Naive B cell (primary cell): ENCODE measurements at regions not wholly inside any gene's neighbourhood (a gene's known extent, or its start where the extent isn't known, plus 50 kb on each side); places are given as distances from the start of the nearest gene placed in this dataset.
"Not testable (repeated sequence)": the region's sequence is repeated elsewhere in the genome, so short reads cannot be mapped to it uniquely, and the experiment has no call there.

ENCODE experiments used
- ATAC-seq, 2 donors: fragments of 150-1000 bp; cut with Tn5 transposase; 2 replicates each; pipeline ENCODE4 v1.10.0; 2021; ENCODE audit warnings: low read depth in 2 of 2, mild to moderate bottlenecking in 2 of 2, moderate library complexity in 2 of 2
- DNase-seq: peaks from one replicate; pipeline ENCODE4 v3.0.0; 2022
- H3K27ac Mint-ChIP-seq, 6 donors: one replicate each; pipeline ENCODE4 v1.8.0; 2020 to 2022; ENCODE audit warnings: mild to moderate bottlenecking in 6 of 6, mixed read lengths in 6 of 6, moderate library complexity in 5 of 6, inconsistent platforms in 2 of 6
- H3K27me3 Mint-ChIP-seq, 3 donors: one replicate each; pipeline ENCODE4 v1.8.0; 2021 to 2022; ENCODE audit warnings: mixed read lengths in 3 of 3, mild to moderate bottlenecking in 1 of 3
- H3K36me3 Mint-ChIP-seq, 2 donors: one replicate each; pipeline ENCODE4 v1.8.0; 2020 to 2022; ENCODE audit warnings: mixed read lengths in 2 of 2, inconsistent platforms in 1 of 2, mild to moderate bottlenecking in 1 of 2
- H3K4me1 Mint-ChIP-seq, 3 donors: one replicate each; pipeline ENCODE4 v1.8.0; 2020 to 2022; ENCODE audit warnings: mixed read lengths in 3 of 3, inconsistent platforms in 1 of 3, mild to moderate bottlenecking in 1 of 3, moderate library complexity in 1 of 3
- H3K4me3 Mint-ChIP-seq, 8 donors: one replicate each; pipeline ENCODE4 v1.8.0; 2020 to 2022; ENCODE audit warnings: mild to moderate bottlenecking in 8 of 8, mixed read lengths in 8 of 8, moderate library complexity in 8 of 8, inconsistent platforms in 2 of 8
- H3K9me3 Mint-ChIP-seq, 7 donors: one replicate each; pipeline ENCODE4 v1.8.0; 2020 to 2022; ENCODE audit warnings: mixed read lengths in 7 of 7, mild to moderate bottlenecking in 5 of 7, inconsistent platforms in 2 of 7, moderate library complexity in 1 of 7

DNA sequence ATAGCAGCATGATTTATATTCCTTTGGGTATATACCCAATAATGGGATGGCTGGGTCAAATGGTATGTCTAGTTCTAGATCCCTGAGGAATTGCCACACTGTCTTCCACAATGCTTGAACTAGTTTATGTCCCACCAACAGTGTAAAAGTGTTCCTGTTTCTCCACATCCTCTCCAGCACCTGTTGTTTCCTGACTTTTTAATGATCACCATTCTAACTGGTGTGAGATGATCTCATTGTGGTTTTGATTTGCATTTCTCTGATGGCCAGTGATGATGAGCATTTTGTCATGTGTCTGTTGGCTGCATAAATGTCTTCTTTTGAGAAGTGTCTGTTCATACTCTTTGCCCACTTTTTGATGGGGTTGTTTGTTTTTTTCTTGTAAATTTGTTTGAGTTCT, 54.0 kb upstream of the GPR89A start:
- peaks cover 37 to 58% (median 39%) of the 10 kb centered on the region in 3 donors for H3K27me3 Mint-ChIP-seq

DNA sequence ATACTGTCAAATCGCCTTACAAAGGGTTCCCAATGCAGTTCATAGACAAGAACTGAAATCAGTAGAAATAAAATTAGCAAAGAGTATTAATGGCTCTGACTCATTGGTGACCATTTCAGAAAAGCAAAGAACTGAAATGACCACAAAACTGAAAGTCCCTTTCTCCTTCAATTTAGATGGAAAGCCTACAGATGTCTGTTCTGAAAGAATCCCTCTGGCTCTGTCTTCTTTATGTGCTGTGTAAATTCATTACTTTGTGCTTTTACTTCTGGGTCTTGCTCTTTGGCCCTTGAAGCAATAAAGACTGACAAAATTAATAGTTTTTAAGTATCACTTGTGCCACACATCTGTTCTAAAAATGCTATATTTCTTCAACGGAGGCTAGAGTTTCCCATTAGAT, 62.7 kb upstream of the GPR89A start:
- Mint-ChIP-seq H3K4me3 (no peak overlapping the region), H3K27ac (no peak overlapping the region), H3K36me3 (no peaks in the 10 kb centered on the region), H3K4me1 (no peaks in the 10 kb centered on the region), H3K27me3 (peaks cover 18 to 22% (median 21%) of the 10 kb centered on the region in 3 donors), H3K9me3 (no peaks in the 10 kb centered on the region)
- ATAC-seq (no peak), DNase-seq (no peak)

More for the DNA sequence above, 54.0 kb upstream of the GPR89A start:
- H3K4me3 Mint-ChIP-seq, H3K36me3 Mint-ChIP-seq, H3K27ac Mint-ChIP-seq, ATAC-seq, DNase-seq, H3K4me1 Mint-ChIP-seq: not testable (repeated sequence)
- H3K9me3 Mint-ChIP-seq: peaks cover 7 to 40% (median 17%) of the 10 kb centered on the region in 7 donors

- H3K4me1 Mint-ChIP-seq, DNase-seq, H3K9me3 Mint-ChIP-seq, H3K4me3 Mint-ChIP-seq, H3K27ac Mint-ChIP-seq, ATAC-seq, H3K36me3 Mint-ChIP-seq: not testable (repeated sequence)
- peaks cover 28 to 43% (median 31%) of the 10 kb centered on the region in 3 donors for H3K27me3 Mint-ChIP-seq
Measured at GRCh38 chr1:145541685-145542084, 66.1 kb upstream of the GPR89A start.

DNA sequence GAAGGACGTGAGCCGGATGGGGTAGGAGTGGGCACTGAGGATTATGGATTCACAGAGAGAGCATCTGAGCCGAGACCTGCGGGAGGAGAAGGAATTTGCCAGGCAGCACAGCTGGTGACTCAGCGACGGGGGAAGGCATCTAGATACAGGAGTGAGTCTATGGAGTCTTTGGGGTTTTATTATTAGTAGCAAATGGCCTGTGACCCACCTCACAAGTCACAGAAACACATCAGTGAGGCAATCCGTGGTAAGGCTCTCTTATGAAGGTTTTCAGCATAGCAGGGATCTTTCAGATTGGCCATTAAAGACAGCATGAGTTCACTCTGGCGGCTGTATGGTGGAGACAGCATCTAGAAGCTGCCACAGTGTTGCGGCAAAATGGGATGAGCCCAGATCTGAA, 66.5 kb upstream of the GPR89A start:
- not testable (repeated sequence) for H3K9me3 Mint-ChIP-seq, H3K36me3 Mint-ChIP-seq, ATAC-seq, H3K4me1 Mint-ChIP-seq, H3K4me3 Mint-ChIP-seq, DNase-seq, H3K27ac Mint-ChIP-seq
- H3K27me3 Mint-ChIP-seq: peaks cover 28 to 47% (median 31%) of the 10 kb centered on the region in 3 donors

- peak overlapping the region in 1 of 6 donors; percentile 5 for H3K27ac Mint-ChIP-seq
- not testable (repeated sequence) for H3K4me1 Mint-ChIP-seq, H3K9me3 Mint-ChIP-seq, DNase-seq, ATAC-seq, H3K4me3 Mint-ChIP-seq, H3K36me3 Mint-ChIP-seq
- H3K27me3 Mint-ChIP-seq: peaks cover 24 to 58% (median 32%) of the 10 kb centered on the region in 3 donors
Measured at GRCh38 chr1:145538118-145538882, 69.5 kb upstream of the GPR89A start.

DNA sequence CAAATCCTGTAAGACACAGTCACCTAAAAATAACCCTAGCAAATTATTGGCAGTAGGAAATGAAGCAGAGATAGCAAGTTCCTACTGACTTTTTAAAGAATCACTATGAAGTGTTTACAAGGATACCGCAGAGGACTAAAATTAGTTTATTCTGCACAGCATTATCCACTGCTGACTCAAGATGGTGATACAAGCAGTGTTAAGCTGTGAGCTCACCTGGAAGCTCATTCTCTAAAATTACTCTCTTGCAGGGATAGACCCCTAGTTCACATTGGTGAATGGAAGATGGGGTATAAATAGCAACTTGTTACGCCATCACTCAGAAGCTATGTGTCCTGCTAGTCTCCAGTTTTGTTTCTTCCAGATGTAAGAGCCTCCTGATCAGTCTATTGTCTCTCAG, 70.8 kb upstream of the GPR89A start:
- DNase-seq: not testable (repeated sequence)

DNA sequence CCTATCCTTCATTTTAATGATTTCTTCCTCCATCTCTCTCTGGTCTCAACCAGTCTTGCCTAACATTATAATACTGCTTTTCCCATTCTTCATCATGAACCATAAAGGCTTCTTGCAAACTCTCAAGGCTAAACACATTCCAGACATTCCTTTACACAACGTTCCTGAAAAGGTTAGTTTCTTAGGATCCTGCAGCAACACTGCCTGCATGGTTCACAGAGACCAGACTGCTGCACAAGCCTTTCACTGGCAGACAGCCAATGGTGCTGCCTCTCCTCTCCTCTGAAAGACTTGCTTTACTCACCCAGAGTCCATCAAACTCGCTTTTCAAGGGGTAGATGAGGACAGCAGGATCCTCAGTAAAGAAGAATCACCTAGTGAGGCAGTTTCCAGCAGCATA, 72.3 kb upstream of the GPR89A start:
- H3K4me3 Mint-ChIP-seq, H3K9me3 Mint-ChIP-seq, H3K4me1 Mint-ChIP-seq, DNase-seq, ATAC-seq, H3K36me3 Mint-ChIP-seq: not testable (repeated sequence)
- Mint-ChIP-seq H3K27me3 (peaks cover 11 to 40% (median 16%) of the 10 kb centered on the region in 3 donors), H3K27ac (peak overlapping the region in 1 of 6 donors; percentile 24)

More for the DNA sequence above, 70.8 kb upstream of the GPR89A start:
- not testable (repeated sequence) for ATAC-seq, H3K27ac Mint-ChIP-seq, H3K36me3 Mint-ChIP-seq, H3K4me1 Mint-ChIP-seq, H3K4me3 Mint-ChIP-seq, H3K9me3 Mint-ChIP-seq
- H3K27me3 Mint-ChIP-seq: peaks cover 16 to 51% (median 26%) of the 10 kb centered on the region in 3 donors

DNA sequence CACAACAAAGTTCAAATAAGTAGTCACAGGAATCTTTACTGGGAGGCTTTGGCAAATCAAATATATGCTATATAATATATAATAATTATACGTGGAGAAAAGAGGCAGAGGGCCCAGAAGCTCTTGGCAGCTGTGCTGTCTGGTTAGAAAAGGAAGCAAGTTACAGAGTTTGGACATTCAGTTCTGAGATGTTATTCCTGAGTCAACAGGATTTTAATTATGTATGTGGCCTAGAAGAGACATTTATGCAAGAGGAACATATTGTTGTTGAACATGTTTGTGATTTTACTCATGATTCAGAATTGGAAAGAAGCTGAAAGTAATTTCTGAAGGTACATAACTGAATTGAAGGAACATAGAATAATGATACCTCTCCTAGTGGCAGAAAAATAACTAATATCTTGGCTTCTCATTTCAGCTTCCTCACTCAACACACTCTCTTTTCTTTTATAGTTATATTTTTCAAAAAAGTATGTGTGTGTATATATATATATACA, 79.7 kb upstream of the GPR89A start:
- peaks cover 0 to 15% (median 11%) of the 10 kb centered on the region in 3 donors for H3K27me3 Mint-ChIP-seq
- H3K27ac Mint-ChIP-seq, H3K4me1 Mint-ChIP-seq, H3K4me3 Mint-ChIP-seq, ATAC-seq, H3K36me3 Mint-ChIP-seq, DNase-seq, H3K9me3 Mint-ChIP-seq: not testable (repeated sequence)

DNA sequence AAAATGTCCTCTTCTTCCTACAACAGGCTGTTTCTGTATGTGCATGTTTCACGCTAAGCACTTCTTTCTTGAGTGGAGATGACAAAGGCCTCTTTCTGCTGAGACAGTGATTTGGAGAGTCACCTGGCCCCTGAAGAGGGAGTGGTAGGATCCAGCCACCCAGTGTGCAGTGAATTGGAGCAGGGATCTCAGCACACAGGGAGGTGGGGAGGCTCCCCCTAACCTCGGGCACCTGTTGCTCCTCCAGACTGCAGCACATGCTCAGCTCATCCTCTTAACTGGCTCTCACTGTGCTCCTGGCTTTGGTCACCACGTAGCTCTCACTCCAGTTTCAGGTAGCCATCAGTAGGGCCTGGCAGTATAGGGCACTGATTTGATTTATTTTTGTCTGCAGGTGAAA, 87.6 kb upstream of the GPR89A start:
- H3K27me3 Mint-ChIP-seq: peaks cover 23 to 31% (median 28%) of the 10 kb centered on the region in 3 donors
- H3K4me3 Mint-ChIP-seq, H3K27ac Mint-ChIP-seq, H3K9me3 Mint-ChIP-seq, ATAC-seq, DNase-seq, H3K36me3 Mint-ChIP-seq, H3K4me1 Mint-ChIP-seq: not testable (repeated sequence)

DNA sequence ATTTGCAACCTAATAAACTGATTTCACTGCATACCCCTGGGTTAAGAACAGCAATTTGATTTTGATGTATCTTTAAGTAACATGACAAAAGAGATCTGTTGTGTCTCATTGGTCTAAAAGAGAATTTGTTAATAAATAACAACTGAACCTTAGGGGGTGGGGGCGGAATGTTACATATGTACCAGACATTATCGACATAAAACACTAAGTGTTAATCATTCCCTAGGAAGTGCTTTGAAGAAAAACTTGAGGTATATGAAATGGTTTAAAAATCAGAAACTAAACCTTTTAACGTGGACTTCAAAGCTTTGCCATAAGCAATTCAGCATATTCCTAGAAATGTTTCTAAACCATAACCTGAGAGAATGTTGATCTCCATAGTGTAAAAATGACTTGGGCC, 88.5 kb upstream of the GPR89A start:
- not testable (repeated sequence) for H3K27ac Mint-ChIP-seq, H3K4me3 Mint-ChIP-seq, H3K9me3 Mint-ChIP-seq, ATAC-seq, H3K4me1 Mint-ChIP-seq, DNase-seq, H3K36me3 Mint-ChIP-seq
- peaks cover 24 to 28% (median 28%) of the 10 kb centered on the region in 3 donors for H3K27me3 Mint-ChIP-seq

DNA sequence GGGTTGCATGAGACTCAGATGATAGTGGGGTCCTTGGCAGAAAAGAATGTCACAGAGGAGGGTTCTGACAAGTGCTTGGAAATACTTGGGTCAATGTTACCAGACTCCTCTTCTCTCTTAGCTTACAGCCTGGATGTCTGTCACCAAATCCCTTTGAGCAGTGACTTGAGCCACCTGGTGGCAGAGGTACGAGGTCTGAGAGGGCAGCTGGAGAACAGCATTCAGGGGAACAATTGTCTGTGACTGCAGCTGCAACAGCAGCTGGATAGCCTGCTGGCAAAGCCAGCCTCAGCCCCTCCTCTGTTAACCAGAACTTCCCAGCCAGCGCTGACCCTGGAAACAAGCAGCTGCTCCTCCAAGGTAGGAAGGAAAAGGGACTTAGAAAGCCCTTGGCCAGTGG, 87.6 kb upstream of the NBPF20 start:
- H3K27me3 Mint-ChIP-seq: peaks cover 9 to 18% (median 14%) of the 10 kb centered on the region in 3 donors
- not testable (repeated sequence) for H3K9me3 Mint-ChIP-seq, H3K27ac Mint-ChIP-seq, ATAC-seq, DNase-seq, H3K4me3 Mint-ChIP-seq, H3K4me1 Mint-ChIP-seq, H3K36me3 Mint-ChIP-seq

- not testable (repeated sequence) for H3K36me3 Mint-ChIP-seq, H3K4me1 Mint-ChIP-seq, H3K4me3 Mint-ChIP-seq, H3K9me3 Mint-ChIP-seq, H3K27ac Mint-ChIP-seq, H3K27me3 Mint-ChIP-seq, DNase-seq
- ATAC-seq: peak; percentile 67 to 73
Measured at GRCh38 chr1:145508053-145508452, 82.7 kb upstream of the NBPF20 start.

- H3K27me3 Mint-ChIP-seq, H3K36me3 Mint-ChIP-seq, H3K27ac Mint-ChIP-seq, H3K9me3 Mint-ChIP-seq, DNase-seq, H3K4me3 Mint-ChIP-seq, H3K4me1 Mint-ChIP-seq: not testable (repeated sequence)
- peak; percentile 74 to 77 for ATAC-seq
Measured at GRCh38 chr1:145505663-145506647, 80.6 kb upstream of the NBPF20 start.
